Neural cell (in vitro differentiated cells): ENCODE measurements at regions not wholly inside any gene's neighbourhood (a gene's known extent, or its start where the extent isn't known, plus 50 kb on each side); places are given as distances from the start of the nearest gene placed in this dataset.

Experiments used
- H2AFZ ChIP-seq: fragments of 200-600, 300-800 bp; sonication (generic), shearing (Covaris generic); 2 replicates; pipeline ENCODE4 v1.6.0; 2014; ENCODE audit warnings: low read depth, mild to moderate bottlenecking, antibody characterized with exemption, low read length, moderate library complexity
- H3F3A ChIP-seq: fragments of 200-600 bp; shearing (Covaris generic); 2 replicates; pipeline ENCODE4 v1.6.1; 2016; ENCODE audit warnings: mild to moderate bottlenecking, moderate library complexity, mixed read lengths, antibody characterized with exemption, low read length; ENCODE audit not compliant: insufficient read depth, poor library complexity, severe bottlenecking
- H3K27ac ChIP-seq: fragments of 200-600, 300-800 bp; sonication (generic), shearing (Covaris generic); 2 replicates; pipeline ENCODE4 v1.5.1; 2014; ENCODE audit warnings: mild to moderate bottlenecking, low read length, moderate library complexity
- H3K27me3 ChIP-seq: fragments of 300-800, 200-600 bp; sonication (generic), shearing (Covaris generic); 2 replicates; pipeline ENCODE4 v1.6.0; 2014; ENCODE audit warnings: mild to moderate bottlenecking, low read depth, low read length, moderate library complexity; ENCODE audit not compliant: insufficient read depth
- H3K36me3 ChIP-seq: fragments of 300-800, 200-600 bp; sonication (generic), shearing (Covaris generic); 2 replicates; pipeline ENCODE4 v1.5.1; 2014; ENCODE audit warnings: mild to moderate bottlenecking, antibody characterized with exemption, low read length, moderate library complexity; ENCODE audit not compliant: insufficient read depth
- H3K4me2 ChIP-seq: fragments of 300-800, 200-600 bp; sonication (generic), shearing (Covaris generic); 2 replicates; pipeline ENCODE4 v1.6.0; 2014; ENCODE audit warnings: mild to moderate bottlenecking, low read length
- H3K4me3 ChIP-seq: fragments of 300-800, 200-600 bp; sonication (generic), shearing (Covaris generic); 2 replicates; pipeline ENCODE4 v1.5.1; 2014; ENCODE audit warnings: mild to moderate bottlenecking, low read length, moderate library complexity
- H3K79me2 ChIP-seq: fragments of 200-600 bp; shearing (Covaris generic); replicated peaks from 2 replicates; pipeline ENCODE4 v1.6.0; 2014; ENCODE audit warnings: mild to moderate bottlenecking, low read length, moderate library complexity; ENCODE audit not compliant: insufficient read depth
- H3K9ac ChIP-seq: fragments of 300-800, 200-600 bp; sonication (generic), shearing (Covaris generic); 2 replicates; pipeline ENCODE4 v1.6.1; 2016; ENCODE audit warnings: mild to moderate bottlenecking, low read length, mixed read lengths
- H3K9me2 ChIP-seq: fragments of 200-600 bp; shearing (Covaris generic); 2 replicates; pipeline ENCODE4 v1.6.1; 2016; ENCODE audit warnings: mild to moderate bottlenecking, low read length, mixed read lengths; ENCODE audit not compliant: insufficient read depth
- H3K9me3 ChIP-seq: fragments of 200-600, 300-800 bp; sonication (generic), shearing (Covaris generic); 2 replicates; pipeline ENCODE4 v1.6.1; 2016; ENCODE audit warnings: mild to moderate bottlenecking, mixed run types, low read length, moderate library complexity, mixed read lengths
- H4K20me1 ChIP-seq: fragments of 200-600 bp; shearing (Covaris generic); 2 replicates; pipeline ENCODE4 v1.6.1; 2016; ENCODE audit warnings: mild to moderate bottlenecking, mixed run types; ENCODE audit not compliant: insufficient read depth
- CTCF ChIP-seq: fragments of 450-650 bp; IDR thresholded peaks from 2 replicates; pipeline ENCODE4 v1.5.1; 2014; ENCODE audit warnings: antibody characterized with exemption, mild to moderate bottlenecking, moderate library complexity; ENCODE audit not compliant: poor library complexity, severe bottlenecking
- EP300 ChIP-seq: fragments of 450-650 bp; conservative IDR thresholded peaks from 2 replicates; pipeline ENCODE4 v1.6.1; 2014; ENCODE audit warnings: antibody characterized with exemption, mild to moderate bottlenecking, moderate library complexity; ENCODE audit not compliant: poor library complexity, severe bottlenecking
- EZH2 ChIP-seq: fragments of 200-600, 300-800 bp; shearing (Covaris generic), sonication (generic); IDR thresholded peaks from 2 replicates; pipeline ENCODE4 v1.6.1; 2014; ENCODE audit warnings: antibody characterized with exemption, low read length, borderline replicate concordance, mild to moderate bottlenecking; ENCODE audit not compliant: insufficient read depth, poor library complexity, severe bottlenecking
- MXI1 ChIP-seq: fragments of 450-650 bp; conservative IDR thresholded peaks from 2 replicates; pipeline ENCODE4 v1.6.1; 2014; ENCODE audit warnings: antibody characterized with exemption, mild to moderate bottlenecking; ENCODE audit not compliant: poor library complexity, severe bottlenecking
- POLR2AphosphoS5 ChIP-seq: IDR thresholded peaks from 2 replicates; pipeline ENCODE4 v1.6.1; 2012
- RAD21 ChIP-seq: fragments of 450-650 bp; conservative IDR thresholded peaks from 2 replicates; pipeline ENCODE4 v1.6.1; 2014; ENCODE audit warnings: antibody characterized with exemption, mild to moderate bottlenecking, moderate library complexity
- SMC3 ChIP-seq: fragments of 450-650 bp; conservative IDR thresholded peaks from 2 replicates; pipeline ENCODE4 v1.6.1; 2014; ENCODE audit warnings: antibody characterized with exemption, mild to moderate bottlenecking, moderate library complexity; ENCODE audit not compliant: poor library complexity
- TAF1 ChIP-seq: IDR thresholded peaks from 2 replicates; pipeline ENCODE4 v1.6.1; 2012; ENCODE audit warnings: low read depth
- TF ChIP-seq, protein P1 (sequence below): IDR thresholded peaks from 2 replicates; pipeline ENCODE4 v1.6.1; 2012; ENCODE audit warnings: borderline replicate concordance

GRCh38 chr7:81560708-81561107 lies 209.1 kb downstream of the HGF start:
- no peaks in the 10 kb centered on the region for H3K9me3 ChIP-seq
- H3K4me2 ChIP-seq: no peak overlapping the region
- H4K20me1 ChIP-seq: no peaks in the 10 kb centered on the region

GRCh38 chr7:81549484-81550016 lies 220.3 kb downstream of the HGF start:
- H3K4me2 ChIP-seq: no peak overlapping the region
- H3F3A ChIP-seq: no peaks in the 10 kb centered on the region
- no peaks in the 10 kb centered on the region for H3K27me3 ChIP-seq
- H3K79me2 ChIP-seq: no peaks in the 10 kb centered on the region
- no peaks in the 10 kb centered on the region for H3K36me3 ChIP-seq
- H3K27ac ChIP-seq: no peak overlapping the region
- H3K9me3 ChIP-seq: no peaks in the 10 kb centered on the region
- H3K4me3 ChIP-seq: no peak overlapping the region
- no peaks in the 10 kb centered on the region for H4K20me1 ChIP-seq
- TF ChIP-seq, protein P1, sequence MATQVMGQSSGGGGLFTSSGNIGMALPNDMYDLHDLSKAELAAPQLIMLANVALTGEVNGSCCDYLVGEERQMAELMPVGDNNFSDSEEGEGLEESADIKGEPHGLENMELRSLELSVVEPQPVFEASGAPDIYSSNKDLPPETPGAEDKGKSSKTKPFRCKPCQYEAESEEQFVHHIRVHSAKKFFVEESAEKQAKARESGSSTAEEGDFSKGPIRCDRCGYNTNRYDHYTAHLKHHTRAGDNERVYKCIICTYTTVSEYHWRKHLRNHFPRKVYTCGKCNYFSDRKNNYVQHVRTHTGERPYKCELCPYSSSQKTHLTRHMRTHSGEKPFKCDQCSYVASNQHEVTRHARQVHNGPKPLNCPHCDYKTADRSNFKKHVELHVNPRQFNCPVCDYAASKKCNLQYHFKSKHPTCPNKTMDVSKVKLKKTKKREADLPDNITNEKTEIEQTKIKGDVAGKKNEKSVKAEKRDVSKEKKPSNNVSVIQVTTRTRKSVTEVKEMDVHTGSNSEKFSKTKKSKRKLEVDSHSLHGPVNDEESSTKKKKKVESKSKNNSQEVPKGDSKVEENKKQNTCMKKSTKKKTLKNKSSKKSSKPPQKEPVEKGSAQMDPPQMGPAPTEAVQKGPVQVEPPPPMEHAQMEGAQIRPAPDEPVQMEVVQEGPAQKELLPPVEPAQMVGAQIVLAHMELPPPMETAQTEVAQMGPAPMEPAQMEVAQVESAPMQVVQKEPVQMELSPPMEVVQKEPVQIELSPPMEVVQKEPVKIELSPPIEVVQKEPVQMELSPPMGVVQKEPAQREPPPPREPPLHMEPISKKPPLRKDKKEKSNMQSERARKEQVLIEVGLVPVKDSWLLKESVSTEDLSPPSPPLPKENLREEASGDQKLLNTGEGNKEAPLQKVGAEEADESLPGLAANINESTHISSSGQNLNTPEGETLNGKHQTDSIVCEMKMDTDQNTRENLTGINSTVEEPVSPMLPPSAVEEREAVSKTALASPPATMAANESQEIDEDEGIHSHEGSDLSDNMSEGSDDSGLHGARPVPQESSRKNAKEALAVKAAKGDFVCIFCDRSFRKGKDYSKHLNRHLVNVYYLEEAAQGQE: no peak
- no peak for TF ChIP-seq EZH2
- no peak overlapping the region for H3K9ac ChIP-seq
- no peaks in the 10 kb centered on the region for H3K9me2 ChIP-seq
- H2AFZ ChIP-seq: no peak overlapping the region

More at GRCh38 chr7:81560708-81561107, 209.1 kb downstream of the HGF start:
- Histone ChIP-seq H3K79me2 (no peaks in the 10 kb centered on the region), H3K27ac (no peak overlapping the region), H3K36me3 (no peaks in the 10 kb centered on the region), H3K27me3 (no peaks in the 10 kb centered on the region), H3K9ac (no peak overlapping the region), H2AFZ (no peak overlapping the region), H3K4me3 (no peak overlapping the region), H3F3A (no peaks in the 10 kb centered on the region), H3K9me2 (no peaks in the 10 kb centered on the region)
- TF ChIP-seq MXI1 (no peak), SMC3 (no peak), POLR2AphosphoS5 (no peak), CTCF (no peak), TAF1 (no peak), EZH2 (no peak), EP300 (no peak), RAD21 (no peak)
- TF ChIP-seq, protein P1: no peak
